HG02571 (cell line): ENCODE measurements at regions not wholly inside any gene's neighbourhood (a gene's known extent, or its start where the extent isn't known, plus 50 kb on each side); places are given as distances from the start of the nearest gene placed in this dataset.

Source experiments
- ATAC-seq: cut with Tn5 transposase; IDR thresholded peaks from one replicate; pipeline ENCODE4 v1.9.1; 2021; ENCODE audit warnings: mild to moderate bottlenecking, moderate library complexity; ENCODE audit not compliant: unreplicated experiment

DNA sequence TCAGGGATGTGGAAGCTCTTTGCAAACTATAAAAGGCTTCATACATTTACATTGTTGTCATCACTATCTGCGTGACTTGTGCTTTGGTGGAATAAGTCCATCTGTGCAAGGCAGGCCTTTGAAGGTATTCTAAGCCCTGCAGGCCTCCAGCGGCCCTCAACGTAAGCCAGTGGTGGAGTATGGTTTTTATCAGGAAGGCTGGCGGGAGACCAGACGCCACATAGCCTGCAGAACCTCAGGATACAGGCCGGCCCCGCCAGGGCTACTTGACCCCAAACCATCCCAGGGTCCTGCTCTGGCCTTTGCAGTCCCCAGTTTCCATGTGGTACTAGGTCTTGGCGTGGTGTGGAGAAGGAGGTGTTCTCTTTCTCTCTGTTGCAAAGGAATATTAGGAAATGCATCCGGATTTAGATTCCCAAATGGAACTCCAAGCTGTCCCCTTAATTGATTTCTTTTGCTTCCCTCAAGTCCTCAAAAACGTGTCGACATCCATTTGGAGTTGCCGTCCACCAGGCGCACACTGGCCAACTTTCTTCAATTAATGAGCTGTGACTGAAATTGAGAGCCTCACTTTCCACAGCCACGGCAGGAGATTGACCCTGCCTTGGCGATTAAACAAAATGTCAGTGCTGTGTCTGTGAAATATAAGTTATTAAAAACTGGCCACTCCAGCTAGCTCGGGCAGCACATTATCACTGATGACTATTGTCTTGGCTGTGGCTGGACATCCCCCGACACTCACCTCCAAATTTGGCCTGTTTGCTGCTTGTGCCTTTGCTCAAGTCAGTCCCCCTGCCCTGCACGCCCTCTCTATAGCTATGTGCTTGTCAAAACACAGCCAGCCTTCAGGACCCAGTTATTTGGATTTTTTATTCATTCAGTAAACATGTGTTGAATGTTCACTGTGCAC, 239.8 kb upstream of the TLE3 start:
- ATAC-seq = no peak

- no peak for ATAC-seq
These were observed 238.8 kb upstream of the TLE3 start for GRCh38 chr15:70336425-70337009.

- ATAC-seq = no peak
These were observed 236.6 kb upstream of the TLE3 start for GRCh38 chr15:70334286-70334685.

GRCh38 chr15:70329179-70329578, 231.5 kb upstream of the TLE3 start:
- ATAC-seq = no peak

GRCh38 chr15:70328679-70329115, 231.0 kb upstream of the TLE3 start:
- ATAC-seq = no peak

DNA sequence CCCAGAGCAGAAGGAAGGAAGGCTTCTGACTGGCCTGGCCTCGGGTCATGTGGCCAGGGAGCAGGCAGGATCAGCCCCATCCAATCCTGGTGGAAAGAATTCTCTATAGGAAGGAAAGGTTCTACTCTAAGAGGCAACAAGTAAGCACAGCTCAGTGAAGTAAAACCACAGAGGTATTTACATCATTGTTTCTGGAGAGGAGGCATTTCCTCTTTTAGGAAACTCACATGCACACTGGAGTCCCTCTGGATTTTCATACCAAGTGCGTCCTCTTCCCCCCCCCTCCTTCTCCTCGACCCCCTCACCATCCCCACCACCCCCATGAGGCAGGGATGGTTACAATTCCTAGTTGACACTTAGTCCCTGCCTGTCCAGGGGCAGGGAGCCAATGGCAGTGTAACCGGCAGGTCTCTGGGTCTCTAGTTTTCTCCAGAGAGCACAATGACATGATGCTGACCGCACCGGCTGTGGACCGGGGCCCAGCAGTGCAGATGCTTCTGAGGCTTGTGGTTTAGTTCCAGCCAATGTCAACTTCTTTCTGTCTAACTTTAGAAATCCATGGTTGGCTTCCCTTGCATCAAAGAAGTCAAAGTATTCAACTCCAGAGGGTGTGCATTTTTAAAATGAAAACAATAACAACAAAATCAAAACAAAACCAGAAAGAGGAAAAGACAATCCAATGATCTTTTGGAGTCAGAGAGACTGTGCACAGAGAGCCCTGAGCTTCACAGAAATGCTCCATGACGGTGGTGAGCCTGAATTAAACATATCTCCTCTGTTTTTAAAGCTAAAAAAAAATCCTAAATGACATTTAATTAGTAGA, 230.3 kb upstream of the TLE3 start:
- no peak for ATAC-seq

DNA sequence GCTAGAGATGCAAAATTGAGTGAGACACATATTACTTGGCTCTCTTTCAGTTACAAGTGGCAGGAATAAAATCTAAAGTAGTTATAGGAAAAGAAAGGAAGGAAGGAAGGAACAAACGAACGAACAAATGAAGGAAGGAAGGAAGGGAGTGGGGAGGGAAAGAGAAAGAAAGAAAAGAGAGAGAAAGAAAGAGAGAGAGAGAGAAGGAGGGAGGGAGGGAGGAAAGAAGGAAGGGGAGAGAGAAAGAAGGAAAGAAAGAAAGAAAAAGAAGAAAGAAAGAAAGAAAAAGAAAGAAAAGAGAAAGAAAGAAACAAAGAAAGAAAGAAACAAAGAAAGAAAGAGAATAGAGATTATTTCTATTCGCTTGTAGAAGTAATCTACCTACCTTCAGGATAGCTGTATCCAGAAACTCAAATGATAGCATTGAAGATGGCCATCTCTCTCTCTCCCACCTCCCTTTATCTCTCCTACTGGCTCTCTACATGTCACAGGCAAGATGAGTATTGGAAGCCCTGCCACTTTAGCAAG, 229.7 kb upstream of the TLE3 start:
- no peak for ATAC-seq

- ATAC-seq = no peak
These were observed 226.6 kb upstream of the TLE3 start for GRCh38 chr15:70324001-70324974.

DNA sequence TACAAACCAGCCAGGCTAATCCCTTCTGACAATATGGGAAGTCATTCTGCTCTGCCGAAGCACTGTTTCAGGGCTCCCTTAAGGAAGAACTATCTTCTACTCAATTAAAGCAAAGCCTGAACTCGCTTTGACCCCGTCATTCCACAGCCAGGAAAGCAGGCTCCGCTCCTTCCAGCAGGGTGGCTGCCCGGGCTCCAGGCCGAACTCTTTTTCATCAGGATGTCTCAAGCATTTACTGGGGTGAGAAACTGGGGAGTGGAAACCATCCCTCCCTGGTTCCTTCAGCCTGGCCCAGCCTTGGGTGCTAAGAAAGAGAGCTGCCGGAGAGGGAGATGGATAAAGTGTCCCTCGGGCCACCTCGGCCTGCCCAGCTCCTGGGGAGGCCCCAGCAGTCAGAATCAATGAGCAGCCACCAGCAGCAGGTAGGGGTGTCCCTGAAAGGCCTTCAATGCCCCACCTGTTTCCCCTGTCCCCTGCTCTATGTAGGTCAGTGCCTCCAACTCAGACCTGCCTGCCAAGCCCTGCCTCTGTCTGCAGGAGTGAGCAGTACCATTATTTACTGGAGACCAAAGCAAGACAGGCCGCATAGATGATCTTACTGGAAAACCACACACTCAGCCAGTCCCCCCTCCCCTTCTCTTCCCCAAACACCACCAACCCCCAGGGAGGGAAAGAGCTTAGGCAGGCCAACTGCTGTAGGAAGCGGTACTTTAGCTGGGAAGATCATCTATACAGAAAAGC, 225.6 kb upstream of the TLE3 start:
- no peak for ATAC-seq

DNA sequence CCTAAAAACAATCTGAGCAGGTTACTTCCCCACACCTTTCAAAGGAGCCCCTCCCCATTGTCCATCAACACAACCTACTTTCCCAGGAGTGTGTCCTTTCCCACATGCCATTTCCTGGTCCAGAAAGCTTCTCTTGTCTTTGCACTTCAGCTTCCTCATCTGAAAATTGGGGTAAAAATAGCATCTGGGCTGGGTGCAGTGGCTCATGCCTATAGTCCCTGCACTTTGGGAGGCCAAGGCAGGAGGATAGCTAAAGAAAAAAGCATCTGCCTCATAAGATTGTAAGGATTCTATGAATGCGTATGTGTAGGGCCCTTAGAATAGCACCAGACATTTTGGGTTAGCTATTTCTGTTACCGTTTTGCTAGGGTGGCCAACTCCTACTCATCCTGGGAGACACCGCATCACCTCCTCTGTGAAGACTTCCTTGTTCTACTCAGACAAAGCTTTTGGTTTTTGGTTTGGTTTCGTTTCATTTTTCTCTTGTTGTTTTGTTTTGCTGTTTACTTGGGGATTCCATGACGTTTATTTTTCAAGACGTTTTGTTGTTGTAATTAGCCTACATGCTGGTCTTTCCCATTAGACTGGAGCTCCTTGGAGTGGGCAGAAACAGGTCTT, 224.4 kb upstream of the TLE3 start:
- ATAC-seq = no peak

- ATAC-seq = no peak
These were observed 223.6 kb upstream of the TLE3 start for GRCh38 chr15:70321172-70321819.

DNA sequence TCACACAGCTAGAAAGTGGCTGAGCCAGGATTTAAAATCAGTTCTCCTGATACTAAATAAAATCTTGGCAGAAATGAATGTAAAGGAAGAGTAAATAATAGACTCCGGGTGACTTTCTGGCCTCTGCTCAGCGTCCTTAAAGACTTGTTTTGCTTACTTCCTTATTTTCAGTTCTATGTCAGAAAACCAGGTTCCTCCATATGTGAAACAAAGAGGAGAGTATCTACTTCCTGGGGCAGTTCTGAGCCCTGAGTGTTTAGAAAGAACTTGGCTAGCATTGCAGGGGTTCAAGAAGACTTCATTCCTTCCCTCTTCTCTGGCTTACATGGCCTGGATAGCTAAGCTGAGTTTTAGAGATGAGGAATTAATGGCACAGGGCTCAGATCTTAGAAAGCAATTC, 222.8 kb upstream of the TLE3 start:
- no peak for ATAC-seq

GRCh38 chr15:70320077-70320476, 222.4 kb upstream of the TLE3 start:
- ATAC-seq = no peak

DNA sequence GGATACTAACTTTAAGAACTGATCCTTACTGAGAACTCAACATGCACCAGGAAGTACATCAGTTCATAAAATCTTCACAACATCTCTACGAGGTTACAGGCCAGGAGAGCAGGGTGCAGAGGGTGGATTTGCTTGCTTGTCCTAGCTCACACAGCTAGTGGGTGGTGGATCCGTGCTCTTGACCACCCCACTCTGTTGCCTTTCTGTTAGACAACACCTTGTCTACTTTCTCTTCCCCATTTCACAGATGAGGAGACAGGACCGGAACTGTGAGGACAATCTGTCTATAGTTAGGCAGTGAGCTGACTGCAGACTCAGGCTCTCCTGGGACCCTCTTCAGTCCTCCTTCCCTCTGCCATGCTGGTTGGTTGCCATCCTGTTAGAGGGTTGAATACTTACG, 221.7 kb upstream of the TLE3 start:
- peak; percentile 84 for ATAC-seq

- no peak for ATAC-seq
These were observed 221.1 kb upstream of the TLE3 start for GRCh38 chr15:70318594-70319465.

GRCh38 chr15:70316059-70316600, 218.4 kb upstream of the TLE3 start:
- no peak for ATAC-seq

DNA sequence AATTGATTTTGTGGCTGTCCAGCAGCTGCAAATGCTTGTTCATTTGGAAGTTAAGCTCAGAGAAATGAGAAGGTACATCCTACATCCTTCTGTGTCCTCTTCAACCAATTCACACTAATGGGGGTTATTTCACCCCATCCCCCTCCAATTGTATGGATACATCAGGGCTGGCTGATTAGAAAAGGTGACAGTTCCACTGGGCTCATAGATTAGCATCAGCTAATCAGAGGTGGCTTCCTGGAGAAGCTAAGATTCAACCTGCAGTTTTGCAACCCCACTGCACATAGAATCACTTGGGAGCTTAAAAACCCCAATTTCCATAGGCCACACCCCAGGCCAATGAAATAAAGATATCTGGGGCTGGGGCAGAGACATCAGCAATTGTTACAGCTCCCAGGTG, 217.7 kb upstream of the TLE3 start:
- no peak for ATAC-seq
